NCI-H524 (cell line): ENCODE measurements at regions not wholly inside any gene's neighbourhood (a gene's known extent, or its start where the extent isn't known, plus 50 kb on each side); places are given as distances from the start of the nearest gene placed in this dataset.

Experiments used
- DNase-seq, 2 experiments: peaks; one replicate each; lab custom pipeline; 2025; lab: John Stamatoyannopoulos, UW

GRCh38 chr4:171162478-171162877 is 650.7 kb upstream of the GALNTL6 start:
- no peak for DNase-seq

GRCh38 chr4:171157462-171158082 is 655.6 kb upstream of the GALNTL6 start:
- no peak for DNase-seq

GRCh38 chr4:171142639-171143038 is 670.6 kb upstream of the GALNTL6 start:
- DNase-seq: no peak

- DNase-seq: no peak
Measured at GRCh38 chr4:171142045-171142444, 671.2 kb upstream of the GALNTL6 start.

- DNase-seq: no peak
Measured at GRCh38 chr4:171130256-171130801, 682.9 kb upstream of the GALNTL6 start.

- DNase-seq: no peak
Measured at GRCh38 chr4:171118091-171118490, 695.1 kb upstream of the GALNTL6 start.

GRCh38 chr4:171117457-171117856 is 695.7 kb upstream of the GALNTL6 start:
- no peak for DNase-seq

GRCh38 chr4:171101845-171102244 is 711.4 kb upstream of the GALNTL6 start:
- no peak for DNase-seq

- DNase-seq: no peak
Measured at GRCh38 chr4:171087089-171087488, 726.1 kb upstream of the GALNTL6 start.

- peak in 1 of 2 experiments; percentile 4 for DNase-seq
Measured at GRCh38 chr4:171067422-171067821, 745.8 kb upstream of the GALNTL6 start.

- DNase-seq: no peak
Measured at GRCh38 chr4:171049380-171049779, 763.8 kb upstream of the GALNTL6 start.

GRCh38 chr4:171042989-171043524 is 770.1 kb upstream of the GALNTL6 start:
- DNase-seq: no peak

- no peak for DNase-seq
Measured at GRCh38 chr4:171035909-171036308, 777.3 kb upstream of the GALNTL6 start.

- DNase-seq: no peak
Measured at GRCh38 chr4:171031338-171031737, 781.9 kb upstream of the GALNTL6 start.

GRCh38 chr4:171025776-171026175 is 787.4 kb upstream of the GALNTL6 start:
- no peak for DNase-seq

GRCh38 chr4:171025343-171025742 is 787.9 kb upstream of the GALNTL6 start:
- no peak for DNase-seq

GRCh38 chr4:171024720-171025303 is 788.4 kb upstream of the GALNTL6 start:
- DNase-seq: no peak

- no peak for DNase-seq
Measured at GRCh38 chr4:171022824-171023230, 790.4 kb upstream of the GALNTL6 start.

GRCh38 chr4:171017593-171017992 is 795.6 kb upstream of the GALNTL6 start:
- DNase-seq: no peak

GRCh38 chr4:171016145-171016544 is 797.1 kb upstream of the GALNTL6 start:
- no peak for DNase-seq

- DNase-seq: no peak
Measured at GRCh38 chr4:171015441-171015840, 797.8 kb upstream of the GALNTL6 start.

GRCh38 chr4:171007618-171008390 is 805.4 kb upstream of the GALNTL6 start:
- DNase-seq: no peak

- no peak for DNase-seq
Measured at GRCh38 chr4:171002246-171002645, 811.0 kb upstream of the GALNTL6 start.
